Peyer's patch (tissue), 4 donors: ENCODE measurements at regions not wholly inside any gene's neighbourhood (a gene's known extent, or its start where the extent isn't known, plus 50 kb on each side); places are given as distances from the start of the nearest gene placed in this dataset.

Experiments
- POLR2A ChIP-seq, 2 donors: fragments of 450-650 bp; IDR thresholded peaks; one replicate each; pipeline ENCODE4 v1.5.1; 2017; ENCODE audit warnings: antibody characterized with exemption in 2 of 2, mild to moderate bottlenecking in 2 of 2, moderate library complexity in 2 of 2
- TF ChIP-seq, protein P1 (sequence below), 6 experiments: fragments of 450-650 bp in 4 of 6; fragments of 200-600 bp in 2 of 6; sonication (generic) in 1 of 6; IDR thresholded peaks; one replicate each; pipeline ENCODE4 v1.5.1; 2017 to 2019; ENCODE audit warnings: antibody characterized with exemption in 6 of 6, mild to moderate bottlenecking in 3 of 6, moderate library complexity in 1 of 6

DNA sequence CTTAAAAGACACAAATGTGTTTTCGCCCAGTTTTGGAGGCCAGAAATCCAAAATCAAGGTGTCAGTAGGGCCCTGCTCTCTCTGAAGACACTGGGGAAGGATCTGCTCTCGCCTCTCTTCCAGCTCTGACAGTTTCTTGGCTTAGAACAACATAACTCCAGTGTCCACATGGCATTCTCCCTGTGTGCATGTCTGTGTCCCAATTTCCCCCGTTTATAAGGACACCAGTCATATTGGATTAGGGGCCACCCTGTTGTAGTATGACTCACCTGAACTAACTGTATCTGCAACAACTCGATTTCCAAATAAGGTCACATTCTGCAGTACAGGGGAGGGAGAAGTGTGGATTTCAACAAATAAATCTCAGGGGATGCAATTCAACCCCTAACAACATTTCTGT is 263.2 kb downstream of the SS18 start:
- TF ChIP-seq, protein P1, sequence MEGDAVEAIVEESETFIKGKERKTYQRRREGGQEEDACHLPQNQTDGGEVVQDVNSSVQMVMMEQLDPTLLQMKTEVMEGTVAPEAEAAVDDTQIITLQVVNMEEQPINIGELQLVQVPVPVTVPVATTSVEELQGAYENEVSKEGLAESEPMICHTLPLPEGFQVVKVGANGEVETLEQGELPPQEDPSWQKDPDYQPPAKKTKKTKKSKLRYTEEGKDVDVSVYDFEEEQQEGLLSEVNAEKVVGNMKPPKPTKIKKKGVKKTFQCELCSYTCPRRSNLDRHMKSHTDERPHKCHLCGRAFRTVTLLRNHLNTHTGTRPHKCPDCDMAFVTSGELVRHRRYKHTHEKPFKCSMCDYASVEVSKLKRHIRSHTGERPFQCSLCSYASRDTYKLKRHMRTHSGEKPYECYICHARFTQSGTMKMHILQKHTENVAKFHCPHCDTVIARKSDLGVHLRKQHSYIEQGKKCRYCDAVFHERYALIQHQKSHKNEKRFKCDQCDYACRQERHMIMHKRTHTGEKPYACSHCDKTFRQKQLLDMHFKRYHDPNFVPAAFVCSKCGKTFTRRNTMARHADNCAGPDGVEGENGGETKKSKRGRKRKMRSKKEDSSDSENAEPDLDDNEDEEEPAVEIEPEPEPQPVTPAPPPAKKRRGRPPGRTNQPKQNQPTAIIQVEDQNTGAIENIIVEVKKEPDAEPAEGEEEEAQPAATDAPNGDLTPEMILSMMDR (IDR thresholded peaks at IDR 0.05): no peak
- TF ChIP-seq POLR2A (IDR thresholded peaks at IDR 0.05): no peak
